Posterior cingulate gyrus (tissue), 11 donors: ENCODE measurements at regions not wholly inside any gene's neighbourhood (a gene's known extent, or its start where the extent isn't known, plus 50 kb on each side); places are given as distances from the start of the nearest gene placed in this dataset.
"Not testable (repeated sequence)": the region's sequence is repeated elsewhere in the genome, so short reads cannot be mapped to it uniquely, and the experiment has no call there.

Source experiments
- DNase-seq, 10 donors: peaks; one replicate each; pipeline versions ENCODE4 v3.0.0 to v3.0.0-alpha.2; 2020 to 2021; ENCODE audit warnings: mixed read lengths in 3 of 10
- intact Hi-C: fragments of 100-400 bp; cut with DNase I; formaldehyde crosslinking; loops from one replicate; pipeline ENCODE4 v1.15.1; 2023

DNA sequence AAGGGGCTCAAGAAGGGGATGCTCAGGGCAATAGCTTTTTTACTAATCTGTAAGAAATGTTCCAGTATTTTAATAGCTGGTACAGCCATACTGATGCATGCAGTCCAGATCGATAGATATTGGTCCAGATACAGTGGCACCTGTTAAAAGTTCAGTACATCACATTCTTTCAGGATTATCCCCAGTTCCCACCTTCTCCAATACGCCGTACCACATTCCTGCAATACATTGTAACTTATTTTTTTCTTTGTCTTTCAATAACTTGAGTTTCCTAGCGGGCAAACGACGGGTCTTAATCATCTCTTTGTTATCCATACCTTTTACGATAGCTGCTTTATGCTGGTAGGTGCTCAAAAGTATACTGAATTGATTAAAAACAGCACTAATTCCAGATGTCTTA lies 136.1 kb upstream of the NBPF19 start:
- DNase-seq, intact Hi-C loops: not testable (repeated sequence)

DNA sequence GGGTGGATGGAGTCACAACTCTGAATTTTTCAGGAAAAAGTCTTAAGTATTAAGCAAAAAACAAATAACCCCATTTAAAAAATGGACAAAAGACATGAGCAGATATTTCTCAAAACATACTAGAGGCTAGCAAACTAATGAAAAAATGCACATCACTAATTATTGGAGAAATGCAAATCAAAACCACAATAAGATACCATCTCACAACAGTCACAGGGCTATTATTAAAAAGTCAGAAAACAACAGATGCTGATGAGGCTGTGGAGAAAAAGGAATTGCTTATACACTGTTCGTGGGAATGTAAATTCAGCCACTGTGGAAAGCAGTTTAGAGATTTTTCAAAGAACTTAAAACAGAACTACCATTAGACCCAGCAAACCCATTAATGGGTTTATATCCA lies 125.4 kb upstream of the NBPF19 start:
- DNase-seq, intact Hi-C loops: not testable (repeated sequence)

GRCh38 chr1:149352205-149352604 lies 122.6 kb upstream of the NBPF19 start:
- intact Hi-C loops, result not testable (repeated sequence)

DNA sequence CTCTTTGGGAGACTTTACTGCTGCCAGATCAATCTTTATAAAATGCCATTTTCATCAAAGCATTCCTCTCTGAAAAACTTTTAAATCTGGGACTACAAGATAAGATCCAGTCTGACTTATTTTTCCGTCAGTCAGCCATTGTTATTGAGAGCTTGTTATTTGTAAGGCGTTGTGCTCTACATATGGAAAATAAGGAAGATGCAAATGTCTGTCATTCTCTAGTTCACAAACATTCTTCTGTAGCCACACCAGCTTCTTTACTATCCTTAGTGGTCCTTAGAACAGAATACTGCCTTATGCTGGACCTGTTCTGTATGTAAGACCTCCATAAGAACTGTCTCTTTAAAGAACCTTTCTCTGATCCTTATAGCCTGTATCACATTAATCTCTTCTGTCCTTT lies 120.3 kb upstream of the NBPF19 start:
- intact Hi-C loops, DNase-seq: not testable (repeated sequence)

More at GRCh38 chr1:149352205-149352604, 122.6 kb upstream of the NBPF19 start:
- DNase-seq, result not testable (repeated sequence)

DNA sequence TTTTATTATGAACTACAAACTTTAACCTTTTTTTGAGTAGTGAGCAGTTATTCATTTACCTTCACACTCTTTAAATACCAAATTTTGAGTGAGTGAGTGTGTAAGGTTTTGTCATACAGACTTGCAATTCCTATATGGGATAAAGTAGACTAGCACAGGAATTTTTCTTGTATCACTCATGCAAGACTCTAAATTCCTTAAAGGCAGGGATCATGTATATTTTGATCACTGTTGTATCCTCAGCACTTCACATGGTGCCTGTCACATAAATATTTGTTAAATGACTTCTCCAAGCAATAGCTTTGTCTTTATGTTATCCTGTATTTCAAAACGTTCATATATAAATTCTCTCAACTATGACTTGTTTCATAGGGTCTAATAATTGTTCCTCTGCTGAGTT lies 119.1 kb upstream of the NBPF19 start:
- intact Hi-C loops, DNase-seq: not testable (repeated sequence)

- DNase-seq, intact Hi-C loops: not testable (repeated sequence)
Observed at GRCh38 chr1:149356152-149356551, 118.7 kb upstream of the NBPF19 start.

GRCh38 chr1:149360351-149360750 lies 114.5 kb upstream of the NBPF19 start:
- intact Hi-C loops, DNase-seq: not testable (repeated sequence)

- intact Hi-C loops, DNase-seq: not testable (repeated sequence)
Observed at GRCh38 chr1:149361310-149361709, 113.5 kb upstream of the NBPF19 start.

DNA sequence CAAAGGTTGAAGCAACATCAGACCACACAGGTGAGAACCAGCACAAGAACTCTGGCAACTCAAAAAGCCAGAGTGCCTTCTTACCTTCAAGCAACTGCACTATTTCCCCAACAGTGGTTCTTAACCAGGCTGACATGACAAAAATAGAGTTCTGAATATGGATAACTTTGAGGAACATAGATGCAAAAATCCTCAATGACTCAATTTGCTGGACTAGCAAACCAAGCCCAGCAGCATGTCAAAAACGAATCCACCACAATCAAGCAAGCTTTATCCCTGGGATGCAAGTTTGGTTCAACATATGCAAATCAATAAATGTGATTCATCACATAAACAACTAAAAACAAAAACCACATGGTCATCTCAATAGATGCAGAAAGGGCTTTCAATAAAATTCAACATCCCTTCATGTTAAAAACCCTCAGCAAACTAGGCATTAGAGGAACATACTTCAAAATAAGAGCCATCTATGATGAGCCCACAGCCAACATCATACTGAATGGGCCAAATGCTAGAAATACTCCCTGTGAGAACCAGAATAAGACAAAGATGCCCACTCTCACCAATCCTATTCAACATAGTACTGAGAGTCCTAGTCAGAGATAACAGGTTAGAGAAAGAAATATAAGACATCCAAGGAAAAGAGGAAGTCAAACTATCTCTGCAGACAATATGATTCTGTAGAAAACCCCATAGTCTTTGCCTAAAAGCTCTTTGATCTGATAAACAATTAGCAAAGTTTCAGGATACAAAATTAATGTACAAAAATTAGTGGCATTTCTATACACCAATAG lies 110.5 kb upstream of the NBPF19 start:
- intact Hi-C loops, result not testable (repeated sequence)

GRCh38 chr1:149366402-149366801 lies 108.4 kb upstream of the NBPF19 start:
- DNase-seq, intact Hi-C loops: not testable (repeated sequence)

More for the DNA sequence above, 110.5 kb upstream of the NBPF19 start:
- DNase-seq, result not testable (repeated sequence)

- DNase-seq, intact Hi-C loops: not testable (repeated sequence)
Observed at GRCh38 chr1:149367472-149368044, 107.3 kb upstream of the NBPF19 start.

- intact Hi-C loops, DNase-seq: not testable (repeated sequence)
Observed at GRCh38 chr1:149368337-149368736, 106.5 kb upstream of the NBPF19 start.

GRCh38 chr1:149369081-149369480 lies 105.8 kb upstream of the NBPF19 start:
- intact Hi-C loops, DNase-seq: not testable (repeated sequence)

GRCh38 chr1:149371955-149372354 lies 102.9 kb upstream of the NBPF19 start:
- DNase-seq, intact Hi-C loops: not testable (repeated sequence)

DNA sequence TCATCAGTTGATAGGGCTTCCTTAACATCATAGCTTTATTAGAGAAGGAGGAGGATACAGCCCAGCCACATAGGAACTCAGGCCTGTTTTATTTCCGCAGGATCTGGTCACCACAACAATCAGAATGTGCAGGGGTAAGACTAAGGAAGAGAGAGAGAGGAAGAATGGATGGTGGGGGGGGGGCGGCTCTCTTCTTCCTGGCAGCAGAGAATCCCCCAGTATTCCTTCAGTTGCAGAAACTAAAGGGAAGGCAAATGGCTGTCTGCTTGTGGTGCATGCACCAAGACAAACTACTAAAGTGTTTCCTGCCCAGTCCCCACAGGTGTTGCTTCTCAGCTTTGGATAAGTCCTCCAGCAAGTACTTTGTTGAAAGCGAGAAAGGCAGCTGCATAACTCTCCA lies 96.4 kb upstream of the NBPF19 start:
- DNase-seq, intact Hi-C loops: not testable (repeated sequence)

- DNase-seq, result peak; percentile 7 to 90 (median 54)
- intact Hi-C loops, result not testable (repeated sequence)
Observed at GRCh38 chr1:149390173-149390926, 84.5 kb upstream of the NBPF19 start.

GRCh38 chr1:149390931-149391330 lies 83.9 kb upstream of the NBPF19 start:
- DNase-seq, intact Hi-C loops: not testable (repeated sequence)

DNA sequence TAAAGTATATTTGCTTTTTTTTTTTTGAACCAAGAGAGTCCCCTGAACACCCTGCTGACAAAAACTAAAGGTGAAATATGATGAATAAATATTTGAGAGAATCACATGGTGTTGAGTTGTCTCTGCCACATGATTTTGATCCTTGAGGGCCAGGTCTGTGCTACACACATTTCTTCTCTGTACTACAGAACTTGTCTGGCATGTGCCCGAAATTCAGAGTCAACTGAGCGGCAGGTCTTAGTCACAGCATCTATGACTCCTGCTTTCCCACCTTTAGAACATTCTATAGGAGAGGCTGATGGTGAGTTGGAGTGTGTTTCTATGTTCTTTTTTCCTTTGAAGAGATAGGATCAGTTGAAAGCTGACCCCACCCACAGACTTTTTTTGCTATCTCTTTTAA lies 79.0 kb upstream of the NBPF19 start:
- DNase-seq, intact Hi-C loops: not testable (repeated sequence)

- intact Hi-C loops, result not testable (repeated sequence)
- DNase-seq, result peak in 1 of 10 donors; percentile 59
Observed at GRCh38 chr1:149398527-149398926, 76.3 kb upstream of the NBPF19 start.

GRCh38 chr1:149408404-149408803 lies 66.4 kb upstream of the NBPF19 start:
- DNase-seq, intact Hi-C loops: not testable (repeated sequence)

DNA sequence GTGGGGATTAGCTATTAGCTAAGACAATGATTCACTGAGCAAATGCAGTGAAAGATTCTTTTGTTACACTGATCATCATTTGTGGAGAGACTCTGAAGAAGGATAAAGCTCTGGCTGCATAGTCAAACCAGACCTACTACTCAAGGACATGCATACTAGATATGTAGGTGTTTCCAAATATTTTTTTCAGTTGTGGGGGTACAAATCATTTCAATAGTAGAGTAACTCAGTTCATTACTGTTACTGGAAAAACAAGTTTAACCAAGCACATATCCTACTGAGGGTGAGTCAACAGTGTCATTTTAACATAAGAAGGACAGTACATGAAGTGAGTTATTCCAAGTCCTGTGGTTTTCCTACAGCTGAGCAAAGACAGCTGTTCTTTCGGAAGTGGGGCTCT lies 59.5 kb upstream of the NBPF19 start:
- DNase-seq, result not testable (repeated sequence)

More for the DNA sequence above, 59.5 kb upstream of the NBPF19 start:
- intact Hi-C loops, result not testable (repeated sequence)
